GM23248 (cell line): ENCODE measurements at regions not wholly inside any gene's neighbourhood (a gene's known extent, or its start where the extent isn't known, plus 50 kb on each side); places are given as distances from the start of the nearest gene placed in this dataset.

Experiments used
- EZH2 ChIP-seq: fragments of 200-600 bp; sonication (generic); IDR thresholded peaks from 2 replicates; pipeline ENCODE4 v1.6.1; 2018; ENCODE audit warnings: antibody characterized with exemption, mild to moderate bottlenecking; ENCODE audit not compliant: insufficient read depth, poor library complexity, severe bottlenecking
- EZH2phosphoT487 ChIP-seq: fragments of 200-600 bp; sonication (generic); IDR thresholded peaks from 2 replicates; pipeline ENCODE4 v1.6.1; 2018; ENCODE audit warnings: antibody characterized with exemption, moderate library complexity, mild to moderate bottlenecking, low read depth; ENCODE audit not compliant: insufficient read depth

DNA sequence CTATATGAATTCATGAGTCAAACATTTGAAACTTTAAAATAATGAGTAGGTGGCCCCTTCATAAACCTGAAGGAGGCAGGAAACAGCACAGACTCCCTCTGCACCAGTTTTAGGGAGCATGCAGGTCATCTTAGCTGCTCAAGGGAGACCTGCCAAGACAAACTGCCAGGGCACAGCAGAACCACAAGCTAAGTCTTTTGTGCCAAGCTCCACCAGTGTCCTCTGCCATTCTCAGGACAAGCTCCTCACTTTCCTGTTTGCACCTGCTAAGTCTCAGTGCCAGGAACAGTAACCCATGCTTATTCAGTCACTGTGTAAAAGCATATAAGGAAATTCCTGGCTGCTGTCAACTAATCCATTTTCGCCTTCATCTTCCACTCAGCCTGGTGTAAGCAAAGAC is 368.9 kb downstream of the SEC16B start:
- TF ChIP-seq EZH2 (no peak), EZH2phosphoT487 (no peak)
